ENCODE measurements at regions not wholly inside any gene's neighbourhood (a gene's known extent, or its start where the extent isn't known, plus 50 kb on each side); places are given as distances from the start of the nearest gene placed in this dataset.

GRCh38 chr19:30131246-30131645 is 189.2 kb downstream of the URI1 start:
- H3K27me3 ChIP-seq (ENCODE audit: insufficient read depth, low read length), result no peaks in the 10 kb centered on the region
- no peaks in the 10 kb centered on the region for H3K4me1 Mint-ChIP-seq
- peaks cover 0 to 6% (median under 1%) of the 10 kb centered on the region in 8 donors for H3K9me3 Mint-ChIP-seq
- no peaks in the 10 kb centered on the region for H3K4me1 ChIP-seq (ENCODE audit: insufficient read depth, low read length)
- H3K27me3 Mint-ChIP-seq, result peaks cover 0 to 4% of the 10 kb centered on the region in 2 donors
- H3K4me3 Mint-ChIP-seq, result no peak overlapping the region
- DNase-seq, result no peak
- CTCF ChIA-PET (ENCODE audit: partially characterized antibody), result no interaction called here
- no peak overlapping the region for H3K27ac ChIP-seq (ENCODE audit: low read depth, low read length)
- H3K36me3 ChIP-seq (ENCODE audit: insufficient read depth, low read length), result no peaks in the 10 kb centered on the region
- no peaks in the 10 kb centered on the region for H3K9me3 ChIP-seq (ENCODE audit: control insufficient read depth in 1 of 2, low read length in 2 of 2)
- H3K36me3 Mint-ChIP-seq, result no peaks in the 10 kb centered on the region
- intact Hi-C loops (cut with micrococcal nuclease), result no loop called here
- POLR2A ChIA-PET (ENCODE audit: partially characterized antibody), result no interaction called here
- no peak overlapping the region for H3K27ac Mint-ChIP-seq
- no peak overlapping the region for H3K4me3 ChIP-seq (ENCODE audit: low read length in 2 of 2)

GRCh38 chr19:30131722-30132291 is 189.8 kb downstream of the URI1 start:
- H3K9me3 ChIP-seq (ENCODE audit: control insufficient read depth in 1 of 2, low read length in 2 of 2), result no peaks in the 10 kb centered on the region
- no peak overlapping the region for H3K27ac ChIP-seq (ENCODE audit: low read depth, low read length)
- CTCF ChIA-PET (ENCODE audit: partially characterized antibody), result no interaction called here
- no peak overlapping the region for H3K27ac Mint-ChIP-seq
- H3K4me3 ChIP-seq (ENCODE audit: low read length in 2 of 2), result no peak overlapping the region
- intact Hi-C loops (cut with micrococcal nuclease), result no loop called here
- H3K27me3 Mint-ChIP-seq, result peaks cover 0 to 4% of the 10 kb centered on the region in 2 donors
- H3K4me1 ChIP-seq (ENCODE audit: insufficient read depth, low read length), result no peaks in the 10 kb centered on the region
- no peak overlapping the region for H3K4me3 Mint-ChIP-seq
- no peaks in the 10 kb centered on the region for H3K4me1 Mint-ChIP-seq
- peaks cover 0 to 6% (median under 1%) of the 10 kb centered on the region in 8 donors for H3K9me3 Mint-ChIP-seq
- H3K36me3 ChIP-seq (ENCODE audit: insufficient read depth, low read length), result no peaks in the 10 kb centered on the region
- H3K36me3 Mint-ChIP-seq, result no peaks in the 10 kb centered on the region
- POLR2A ChIA-PET (ENCODE audit: partially characterized antibody), result no interaction called here
- DNase-seq, result no peak
- no peaks in the 10 kb centered on the region for H3K27me3 ChIP-seq (ENCODE audit: insufficient read depth, low read length)

GRCh38 chr19:30132343-30133075 is 190.5 kb downstream of the URI1 start:
- ChIA-PET POLR2A (ENCODE audit: partially characterized antibody) (no interaction called here), CTCF (ENCODE audit: partially characterized antibody) (no interaction called here)
- H3K27ac Mint-ChIP-seq, result no peak overlapping the region
- no peak overlapping the region for H3K27ac ChIP-seq (ENCODE audit: low read depth, low read length)
- no peaks in the 10 kb centered on the region for H3K4me1 ChIP-seq (ENCODE audit: insufficient read depth, low read length)
- no peaks in the 10 kb centered on the region for H3K27me3 ChIP-seq (ENCODE audit: insufficient read depth, low read length)
- H3K36me3 Mint-ChIP-seq, result no peaks in the 10 kb centered on the region
- no peak overlapping the region for H3K4me3 ChIP-seq (ENCODE audit: low read length in 2 of 2)
- H3K9me3 ChIP-seq (ENCODE audit: control insufficient read depth in 1 of 2, low read length in 2 of 2), result no peaks in the 10 kb centered on the region
- H3K4me3 Mint-ChIP-seq, result no peak overlapping the region
- H3K4me1 Mint-ChIP-seq, result no peaks in the 10 kb centered on the region
- no peaks in the 10 kb centered on the region for H3K36me3 ChIP-seq (ENCODE audit: insufficient read depth, low read length)
- DNase-seq, result no peak
- intact Hi-C loops (cut with micrococcal nuclease), result no loop called here
- peaks cover 0 to 6% (median under 1%) of the 10 kb centered on the region in 8 donors for H3K9me3 Mint-ChIP-seq
- H3K27me3 Mint-ChIP-seq, result peaks cover 0 to 6% of the 10 kb centered on the region in 2 donors

GRCh38 chr19:30133803-30134202 is 191.8 kb downstream of the URI1 start:
- Mint-ChIP-seq H3K4me1 (no peaks in the 10 kb centered on the region), H3K4me3 (no peak overlapping the region), H3K36me3 (no peaks in the 10 kb centered on the region), H3K27me3 (peaks cover 0 to 6% of the 10 kb centered on the region in 2 donors), H3K9me3 (peaks cover 0 to 6% (median under 1%) of the 10 kb centered on the region in 8 donors), H3K27ac (no peak overlapping the region)
- intact Hi-C loops (cut with micrococcal nuclease), result no loop called here
- ChIA-PET CTCF (ENCODE audit: partially characterized antibody) (no interaction called here), POLR2A (ENCODE audit: partially characterized antibody) (no interaction called here)
- Histone ChIP-seq H3K9me3 (ENCODE audit: control insufficient read depth in 1 of 2, low read length in 2 of 2) (no peaks in the 10 kb centered on the region), H3K27me3 (ENCODE audit: insufficient read depth, low read length) (no peaks in the 10 kb centered on the region), H3K4me1 (ENCODE audit: insufficient read depth, low read length) (no peaks in the 10 kb centered on the region), H3K36me3 (ENCODE audit: insufficient read depth, low read length) (no peaks in the 10 kb centered on the region), H3K4me3 (ENCODE audit: low read length in 2 of 2) (no peak overlapping the region), H3K27ac (ENCODE audit: low read depth, low read length) (no peak overlapping the region)
- no peak for DNase-seq

GRCh38 chr19:30135093-30135757 is 193.2 kb downstream of the URI1 start:
- no peak for DNase-seq
- Mint-ChIP-seq H3K36me3 (no peaks in the 10 kb centered on the region), H3K4me1 (no peaks in the 10 kb centered on the region), H3K9me3 (no peaks in the 10 kb centered on the region), H3K27ac (no peak overlapping the region), H3K4me3 (no peak overlapping the region), H3K27me3 (peaks cover 0 to 6% of the 10 kb centered on the region in 2 donors)
- Histone ChIP-seq H3K36me3 (ENCODE audit: insufficient read depth, low read length) (no peaks in the 10 kb centered on the region), H3K9me3 (ENCODE audit: control insufficient read depth in 1 of 2, low read length in 2 of 2) (no peaks in the 10 kb centered on the region), H3K4me3 (ENCODE audit: low read length in 2 of 2) (no peak overlapping the region), H3K27me3 (ENCODE audit: insufficient read depth, low read length) (no peaks in the 10 kb centered on the region), H3K4me1 (ENCODE audit: insufficient read depth, low read length) (no peaks in the 10 kb centered on the region), H3K27ac (ENCODE audit: low read depth, low read length) (no peak overlapping the region)
- POLR2A ChIA-PET (ENCODE audit: partially characterized antibody), result no interaction called here
- CTCF ChIA-PET (ENCODE audit: partially characterized antibody), result no interaction called here
- intact Hi-C loops (cut with micrococcal nuclease), result no loop called here

GRCh38 chr19:30135797-30136196 is 193.8 kb downstream of the URI1 start:
- Histone ChIP-seq H3K4me3 (ENCODE audit: low read length in 2 of 2) (no peak overlapping the region), H3K27me3 (ENCODE audit: insufficient read depth, low read length) (no peaks in the 10 kb centered on the region), H3K36me3 (ENCODE audit: insufficient read depth, low read length) (no peaks in the 10 kb centered on the region), H3K27ac (ENCODE audit: low read depth, low read length) (no peak overlapping the region), H3K4me1 (ENCODE audit: insufficient read depth, low read length) (no peaks in the 10 kb centered on the region), H3K9me3 (ENCODE audit: control insufficient read depth in 1 of 2, low read length in 2 of 2) (no peaks in the 10 kb centered on the region)
- DNase-seq, result no peak
- no peaks in the 10 kb centered on the region for H3K36me3 Mint-ChIP-seq
- peaks cover 1 to 6% of the 10 kb centered on the region in 2 donors for H3K27me3 Mint-ChIP-seq
- H3K9me3 Mint-ChIP-seq, result peaks cover 0 to 2% (median 0%) of the 10 kb centered on the region in 8 donors
- ChIA-PET POLR2A (ENCODE audit: partially characterized antibody) (no interaction called here), CTCF (ENCODE audit: partially characterized antibody) (no interaction called here)
- H3K27ac Mint-ChIP-seq, result no peak overlapping the region
- H3K4me3 Mint-ChIP-seq, result no peak overlapping the region
- no peaks in the 10 kb centered on the region for H3K4me1 Mint-ChIP-seq
- intact Hi-C loops (cut with micrococcal nuclease), result no loop called here

- no peak for DNase-seq
- no peak overlapping the region for H3K27ac Mint-ChIP-seq
- no peak overlapping the region for H3K27ac ChIP-seq (ENCODE audit: low read depth, low read length)
- peaks cover 0 to 2% (median 0%) of the 10 kb centered on the region in 8 donors for H3K9me3 Mint-ChIP-seq
- intact Hi-C loops (cut with micrococcal nuclease), result no loop called here
- no peaks in the 10 kb centered on the region for H3K36me3 ChIP-seq (ENCODE audit: insufficient read depth, low read length)
- CTCF ChIA-PET (ENCODE audit: partially characterized antibody), result interaction anchor here (0.7 kb wide), 1 partner anchor 8 kb away, joined by 3 read pairs; no protein-coding TSS in a partner anchor
- no peaks in the 10 kb centered on the region for H3K36me3 Mint-ChIP-seq
- no peak overlapping the region for H3K4me3 ChIP-seq (ENCODE audit: low read length in 2 of 2)
- H3K9me3 ChIP-seq (ENCODE audit: control insufficient read depth in 1 of 2, low read length in 2 of 2), result no peaks in the 10 kb centered on the region
- H3K4me3 Mint-ChIP-seq, result no peak overlapping the region
- POLR2A ChIA-PET (ENCODE audit: partially characterized antibody), result no interaction called here
- no peaks in the 10 kb centered on the region for H3K4me1 Mint-ChIP-seq
- H3K4me1 ChIP-seq (ENCODE audit: insufficient read depth, low read length), result no peaks in the 10 kb centered on the region
- H3K27me3 Mint-ChIP-seq, result peaks cover 1 to 6% of the 10 kb centered on the region in 2 donors
- no peaks in the 10 kb centered on the region for H3K27me3 ChIP-seq (ENCODE audit: insufficient read depth, low read length)
Measured at GRCh38 chr19:30136611-30137195, 194.7 kb downstream of the URI1 start.

Measured in CD4-positive, alpha-beta memory T cell (primary cell).